DMS79 treated with DMSO at 0.1 percent for 48 hours (cell line): ENCODE measurements at regions not wholly inside any gene's neighbourhood (a gene's known extent, or its start where the extent isn't known, plus 50 kb on each side); places are given as distances from the start of the nearest gene placed in this dataset.
"Not testable (repeated sequence)": the region's sequence is repeated elsewhere in the genome, so short reads cannot be mapped to it uniquely, and the experiment has no call there.

Experiments
- DNase-seq: peaks from one replicate; lab custom pipeline; 2025; lab: John Stamatoyannopoulos, UW

DNA sequence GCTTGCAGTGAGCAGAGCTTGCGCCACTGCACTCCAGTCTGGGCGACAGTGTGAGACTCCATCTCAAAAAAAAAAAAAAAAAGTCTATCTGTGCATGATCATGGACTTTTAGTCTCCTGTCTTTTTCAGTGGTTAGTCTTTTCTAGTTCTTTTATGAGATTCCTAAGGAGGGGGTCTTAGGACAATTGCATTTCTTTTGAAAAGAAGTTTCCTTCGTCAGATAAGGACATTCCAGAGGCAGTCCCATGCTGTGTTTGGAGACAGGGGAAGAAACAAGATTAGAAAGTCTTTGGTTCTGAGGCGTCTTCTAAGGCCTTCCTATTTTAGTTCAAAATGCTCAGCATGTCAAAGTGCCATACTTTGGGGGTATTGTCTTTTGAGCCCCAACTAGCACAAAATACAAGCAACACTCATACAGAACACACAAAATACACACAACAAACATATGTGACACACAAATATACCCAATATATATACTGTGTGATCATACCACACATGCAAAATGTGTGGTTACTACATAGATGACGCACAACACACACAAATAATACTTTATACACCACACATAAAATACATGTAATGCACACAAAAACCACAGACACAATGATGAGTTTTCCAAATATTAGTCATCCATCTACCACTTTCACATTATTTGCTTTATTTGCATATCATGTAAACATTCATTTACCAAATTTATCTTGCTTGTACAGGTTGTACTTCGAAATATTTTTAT is 394.5 kb downstream of the SPATA31D1 start:
- DNase-seq = no peak

DNA sequence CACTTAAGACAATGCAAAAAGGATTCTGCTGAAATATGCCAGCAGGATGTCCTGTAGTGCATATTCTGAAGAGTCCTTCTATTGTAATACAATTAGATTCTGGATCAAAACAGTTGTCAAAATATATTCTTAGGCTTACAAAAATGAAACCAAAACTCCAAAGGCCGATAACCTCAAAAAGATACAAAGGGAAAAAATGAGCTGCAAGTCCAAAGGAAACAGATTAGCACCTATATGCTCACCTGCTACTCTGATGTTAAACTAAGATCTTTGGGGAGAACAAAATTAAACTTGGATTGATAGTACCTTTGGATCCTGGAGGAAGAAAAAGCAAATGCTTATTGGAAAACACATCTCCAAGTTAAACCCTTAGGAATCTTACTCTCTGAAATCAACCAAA is 397.1 kb downstream of the SPATA31D1 start:
- DNase-seq = no peak

DNA sequence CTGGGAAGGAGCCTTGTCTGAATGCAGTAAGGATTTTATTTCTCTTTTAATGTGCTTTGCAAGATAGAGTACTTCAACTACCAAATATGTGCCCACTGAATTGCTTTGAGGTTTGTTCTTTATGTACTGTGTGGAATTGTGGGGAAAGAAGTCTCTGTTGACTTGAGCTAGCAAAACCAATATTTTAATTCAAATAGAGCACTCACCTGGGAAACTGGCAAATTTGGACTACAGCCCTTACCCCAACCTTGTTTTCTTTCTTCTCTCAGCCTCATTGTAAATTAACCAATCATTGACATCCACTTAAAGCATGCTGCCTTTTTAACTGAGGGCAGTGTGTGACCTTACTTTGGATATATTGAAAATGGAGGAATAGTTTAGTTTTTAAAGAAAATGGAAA is 409.0 kb downstream of the SPATA31D1 start:
- DNase-seq = no peak

DNA sequence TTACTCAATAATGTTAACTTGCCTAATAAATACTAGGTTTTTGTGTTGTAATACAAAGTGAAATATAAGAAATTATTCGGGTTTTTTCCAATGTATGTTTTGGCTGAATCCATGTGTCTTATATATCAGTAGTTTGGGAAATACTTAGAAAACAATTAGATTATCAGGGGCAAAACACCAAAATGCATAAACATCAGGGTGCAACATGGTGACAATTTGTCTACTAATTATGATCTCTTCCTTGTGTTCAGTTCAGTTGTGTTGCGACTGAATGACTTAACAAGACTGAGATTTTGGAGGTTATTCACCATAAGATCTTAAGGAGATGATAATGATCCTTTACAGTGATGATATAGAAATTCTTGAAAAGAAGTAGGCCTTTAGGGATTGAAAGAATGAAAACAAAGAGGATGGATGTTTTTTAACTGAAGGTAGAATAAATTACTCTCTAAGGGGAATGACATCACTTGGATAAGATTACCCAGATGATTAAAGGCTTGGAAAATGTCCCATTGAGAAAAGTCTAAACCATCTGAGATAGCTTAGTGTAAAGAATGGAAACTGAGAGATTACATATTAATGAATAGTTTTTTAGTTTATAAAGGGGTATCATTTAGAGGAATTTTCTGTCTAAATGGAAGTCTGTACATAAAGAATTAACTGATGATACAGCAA is 415.8 kb downstream of the SPATA31D1 start:
- DNase-seq = no peak

DNA sequence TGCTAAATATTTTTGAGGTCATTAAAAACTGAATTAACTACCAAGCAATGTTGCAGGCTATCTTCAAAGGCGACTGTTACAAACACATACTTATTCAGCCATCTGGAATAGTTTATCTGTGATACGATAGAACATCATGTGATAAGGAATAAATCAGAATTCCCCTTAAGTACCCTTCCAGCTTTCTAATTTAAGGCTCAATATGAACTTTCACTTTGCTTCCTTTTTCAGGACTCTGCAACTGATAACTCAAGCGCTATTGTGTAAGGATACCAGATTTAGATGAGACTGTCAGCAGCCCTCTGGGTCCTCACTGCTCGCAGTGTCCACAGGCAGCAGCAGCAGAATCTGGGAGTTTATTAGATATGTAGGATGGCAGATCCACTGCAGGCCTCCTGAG is 416.3 kb downstream of the SPATA31D1 start:
- no peak for DNase-seq

DNA sequence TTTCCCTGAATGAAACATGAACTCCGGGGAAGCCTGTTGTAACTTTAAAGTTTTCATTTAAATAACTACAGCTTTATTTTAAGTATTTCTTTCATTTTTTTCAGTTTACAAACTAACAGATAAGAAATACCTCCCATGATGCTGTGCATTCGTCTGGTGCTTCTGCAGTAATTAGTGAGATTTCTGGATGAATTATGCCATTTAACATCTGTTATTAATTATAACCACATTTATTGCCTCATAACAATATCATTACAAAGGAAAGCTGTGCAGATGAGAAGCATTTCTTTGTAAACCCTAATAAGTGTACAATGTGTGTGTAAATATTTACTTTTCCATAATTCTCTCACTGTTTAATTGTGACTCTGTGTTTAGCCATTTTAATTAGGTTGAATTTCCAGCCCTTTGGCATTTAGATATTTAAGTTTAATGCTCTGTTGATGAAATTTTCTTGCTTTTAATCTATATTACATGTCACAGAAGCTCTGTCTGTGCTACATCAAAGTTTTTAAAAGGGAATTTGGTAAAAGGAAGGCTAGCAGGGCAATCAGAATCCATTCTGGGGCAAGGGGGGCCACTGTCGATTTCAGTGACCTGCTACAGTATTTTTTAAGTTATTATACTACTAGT is 418.0 kb downstream of the SPATA31D1 start:
- DNase-seq = no peak

DNA sequence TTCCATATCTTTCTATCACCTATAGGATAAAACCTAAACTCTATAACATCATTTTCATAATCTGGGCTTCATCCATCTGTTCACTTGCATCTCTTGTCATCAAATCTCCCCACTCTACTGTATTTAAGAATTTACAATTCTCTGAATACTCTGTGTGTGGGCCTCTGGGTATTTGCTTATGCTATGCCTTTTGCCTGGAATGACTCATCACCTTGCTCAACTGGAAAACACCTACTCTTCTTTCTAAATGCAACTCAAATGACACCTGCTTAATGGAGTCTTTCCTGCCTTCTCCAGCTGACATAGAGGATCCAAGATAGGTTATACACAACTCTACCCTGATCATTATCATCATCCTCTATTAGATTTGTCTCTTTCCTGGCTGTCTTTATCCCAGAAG is 421.7 kb downstream of the SPATA31D1 start:
- no peak for DNase-seq

DNA sequence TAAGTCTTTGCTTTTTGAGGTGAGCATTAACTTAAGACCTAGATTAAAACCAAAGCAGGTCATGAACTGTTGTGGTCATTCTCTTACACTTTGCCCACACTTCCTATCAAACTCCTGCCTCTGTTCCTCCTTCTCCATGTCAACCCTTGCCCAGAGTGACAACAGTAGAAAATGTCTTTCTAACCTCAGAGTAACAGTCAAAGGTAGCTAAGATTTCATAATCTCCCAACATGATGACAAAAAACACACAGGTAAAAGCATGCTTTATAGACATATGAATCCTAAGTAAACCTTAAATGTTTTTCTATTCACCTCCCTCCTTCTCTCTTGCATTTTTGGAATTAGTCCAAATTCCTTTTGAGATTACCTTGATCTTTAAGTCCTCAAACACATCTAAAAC is 422.3 kb downstream of the SPATA31D1 start:
- no peak for DNase-seq

DNA sequence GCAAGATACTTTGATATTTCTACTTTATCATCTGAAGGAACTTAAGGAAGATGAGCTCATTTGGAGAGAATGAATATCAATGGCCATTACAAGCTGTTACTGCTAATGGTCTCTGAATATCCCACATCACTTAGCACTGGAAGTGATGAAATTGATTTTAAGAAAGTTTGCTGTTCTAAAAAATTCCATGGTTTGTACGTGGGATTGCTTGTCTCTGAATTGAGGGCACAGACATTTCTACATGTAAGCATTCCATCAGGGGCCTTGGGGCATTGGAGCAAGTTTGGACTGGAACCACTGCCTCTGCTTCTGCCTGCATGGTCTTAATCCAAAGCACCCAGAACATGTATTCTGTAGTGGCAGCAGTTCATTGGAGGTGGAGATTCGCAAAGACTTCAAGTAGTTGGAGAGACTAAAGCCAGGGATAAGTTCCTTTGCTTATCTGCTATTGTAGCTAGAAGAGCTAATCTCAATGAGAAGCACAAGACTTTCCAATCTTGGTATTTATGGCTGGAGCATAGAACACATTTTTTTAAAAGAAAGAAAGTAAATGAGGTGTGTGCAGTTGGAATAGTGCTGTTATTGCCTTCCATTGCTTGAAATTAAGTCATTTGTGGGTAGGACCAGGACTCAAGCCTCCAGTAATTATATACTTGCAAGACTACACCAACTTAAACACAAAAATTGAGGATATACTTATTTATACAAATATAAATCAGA is 424.2 kb downstream of the SPATA31D1 start:
- DNase-seq = no peak

DNA sequence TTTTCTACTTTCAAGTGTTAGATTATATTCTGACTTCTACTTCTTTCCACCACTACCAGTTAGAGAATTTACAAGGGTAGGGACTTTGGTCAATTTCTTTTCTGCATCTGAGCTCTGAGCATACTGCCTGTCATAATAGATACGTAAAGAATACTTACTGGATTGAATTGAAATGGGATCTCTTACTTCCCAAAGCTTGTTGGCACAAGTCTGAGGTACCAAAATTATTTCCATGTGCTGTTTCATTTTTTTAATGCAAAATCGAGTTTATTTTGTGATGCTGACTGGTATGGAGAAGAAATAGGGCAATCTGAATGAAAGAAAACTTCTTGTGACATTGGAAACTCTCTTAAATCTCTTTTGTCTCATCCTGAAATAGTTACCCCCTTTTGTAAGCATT is 428.9 kb downstream of the SPATA31D1 start:
- DNase-seq = no peak

DNA sequence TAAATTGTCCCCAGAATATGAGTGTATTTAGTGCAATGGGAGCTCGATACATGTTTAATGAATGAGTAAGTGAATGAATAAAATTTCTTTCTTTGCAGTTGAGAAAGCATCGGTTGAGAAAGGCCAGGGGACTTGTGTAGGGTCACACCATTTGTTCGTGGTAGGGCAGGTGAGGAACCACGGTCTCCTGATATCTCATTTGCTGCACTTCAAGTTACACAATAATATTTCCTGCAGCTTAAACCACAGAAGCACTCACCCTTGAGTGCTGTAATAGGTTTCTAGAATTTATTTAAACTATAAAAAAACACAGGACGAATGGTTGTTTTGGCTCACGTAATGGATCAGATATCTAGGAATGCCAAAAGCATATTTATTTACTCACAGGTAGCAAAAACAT is 429.8 kb downstream of the SPATA31D1 start:
- peak; percentile 36 for DNase-seq

DNA sequence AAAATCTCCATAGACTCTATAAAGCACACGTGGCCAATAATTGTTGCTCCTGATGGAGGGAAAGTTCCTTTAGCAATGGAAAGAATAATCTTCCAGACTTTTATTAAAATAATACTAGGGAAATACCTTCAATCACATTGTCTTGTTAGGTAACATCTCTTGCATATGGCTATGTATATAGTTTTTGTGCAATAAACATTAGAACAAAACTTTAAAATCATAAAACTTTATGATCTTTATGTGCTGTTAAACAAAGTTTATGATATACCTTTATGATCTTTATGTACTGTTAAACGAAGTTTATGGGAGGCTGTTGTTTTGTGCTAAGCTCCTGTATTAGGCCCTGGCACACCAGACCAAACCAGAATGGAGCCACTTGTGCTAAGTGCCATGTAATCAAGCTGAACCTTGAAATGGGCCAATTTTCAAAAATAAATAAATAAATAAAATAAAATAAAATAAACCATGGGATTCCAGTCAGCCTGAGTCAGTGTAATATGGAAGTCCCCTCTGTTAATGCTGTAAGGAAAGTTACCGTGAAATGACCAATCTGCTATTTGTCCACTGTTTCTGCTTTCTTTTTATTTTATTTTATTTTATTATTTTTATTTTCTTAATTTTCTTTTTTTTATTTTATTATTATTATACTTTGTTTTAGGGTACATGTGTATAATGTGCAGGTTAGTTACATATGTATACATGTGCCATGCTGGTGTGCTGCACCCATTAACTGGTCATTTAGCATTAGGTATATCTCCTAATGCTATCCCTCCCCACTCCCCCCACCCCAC is 431.3 kb downstream of the SPATA31D1 start:
- no peak for DNase-seq

DNA sequence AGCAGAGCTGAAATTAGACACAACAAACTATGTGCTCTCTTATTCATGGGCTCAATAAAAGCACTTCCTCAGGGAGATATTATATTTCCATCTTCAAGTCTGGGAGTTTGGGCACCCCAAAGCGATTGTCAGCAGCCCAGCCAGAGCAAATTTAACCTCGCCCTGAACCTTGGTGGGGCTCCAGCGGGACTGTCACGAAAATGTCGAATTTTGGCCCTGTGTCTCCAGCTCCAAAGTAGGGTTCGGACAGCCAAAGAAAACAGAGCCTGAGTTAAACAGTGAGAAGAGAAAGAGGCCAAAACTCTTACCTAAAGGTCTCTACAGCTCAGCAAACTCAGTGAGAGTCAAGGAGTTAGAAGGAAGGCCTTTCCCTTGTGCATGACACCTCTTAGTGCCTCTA is 432.9 kb downstream of the SPATA31D1 start:
- DNase-seq = no peak

DNA sequence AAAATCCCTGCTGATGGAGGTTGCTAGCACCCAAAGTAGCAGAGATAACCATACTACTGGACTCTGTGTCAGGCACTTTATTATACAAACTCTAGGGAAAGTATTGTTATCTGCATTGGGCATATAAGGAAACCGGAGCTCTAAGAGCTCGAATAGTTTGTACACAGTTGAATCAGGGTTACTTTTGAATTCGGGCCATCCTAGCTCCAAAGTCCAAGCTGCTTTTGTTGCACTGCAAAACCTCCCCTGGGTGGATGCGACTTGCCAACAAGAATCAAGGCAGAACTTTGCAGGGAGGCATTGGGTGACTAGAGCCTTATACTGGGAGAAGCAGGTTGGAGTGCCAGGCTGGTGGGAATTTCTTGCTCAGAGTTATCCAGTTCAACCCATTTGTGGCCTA is 435.1 kb downstream of the SPATA31D1 start:
- no peak for DNase-seq

DNA sequence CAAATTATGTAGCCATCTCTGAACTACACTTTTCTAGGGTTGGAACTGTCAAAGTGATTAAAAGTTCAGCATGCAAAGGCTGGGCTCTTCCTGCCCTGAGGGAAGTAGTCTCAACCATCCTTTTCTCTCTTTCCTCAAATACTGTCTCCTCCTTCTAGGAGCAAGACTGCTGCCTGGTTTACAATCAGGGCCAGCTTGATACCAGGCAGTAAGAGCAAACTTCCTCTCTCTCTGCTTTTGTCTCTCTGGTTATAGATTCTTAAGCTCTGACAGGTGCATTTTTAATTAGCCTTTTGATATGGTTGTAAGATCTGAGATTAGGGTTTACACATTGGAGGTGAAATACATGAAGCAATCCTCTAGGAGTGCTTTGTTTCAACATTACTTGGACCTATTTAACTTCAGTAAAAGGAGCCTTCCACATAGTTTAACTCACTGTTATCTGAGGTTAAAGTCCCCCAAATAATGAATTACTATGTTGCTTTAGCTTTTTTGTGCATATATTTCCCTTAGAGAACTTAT is 436.1 kb downstream of the SPATA31D1 start:
- no peak for DNase-seq

DNA sequence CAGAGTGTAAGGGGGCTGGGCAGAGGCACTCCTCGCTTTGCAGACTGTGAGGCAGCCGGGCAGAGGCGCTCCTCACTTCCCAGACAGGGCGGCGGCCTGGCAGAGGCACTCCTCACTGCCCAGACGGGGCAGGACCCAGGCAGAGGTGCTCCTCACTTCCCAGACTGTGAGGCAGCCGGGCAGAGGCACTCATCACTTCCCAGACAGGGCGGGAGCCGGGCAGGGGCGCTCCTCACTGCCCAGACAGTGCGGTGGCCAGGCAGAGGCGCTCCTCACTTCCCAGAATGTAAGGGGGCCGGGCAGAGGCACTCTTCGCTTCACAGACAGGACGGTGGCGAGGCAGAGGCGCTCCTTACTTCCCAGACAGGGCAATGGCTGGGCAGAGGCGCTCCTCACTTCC is 442.5 kb downstream of the SPATA31D1 start:
- DNase-seq = no peak

DNA sequence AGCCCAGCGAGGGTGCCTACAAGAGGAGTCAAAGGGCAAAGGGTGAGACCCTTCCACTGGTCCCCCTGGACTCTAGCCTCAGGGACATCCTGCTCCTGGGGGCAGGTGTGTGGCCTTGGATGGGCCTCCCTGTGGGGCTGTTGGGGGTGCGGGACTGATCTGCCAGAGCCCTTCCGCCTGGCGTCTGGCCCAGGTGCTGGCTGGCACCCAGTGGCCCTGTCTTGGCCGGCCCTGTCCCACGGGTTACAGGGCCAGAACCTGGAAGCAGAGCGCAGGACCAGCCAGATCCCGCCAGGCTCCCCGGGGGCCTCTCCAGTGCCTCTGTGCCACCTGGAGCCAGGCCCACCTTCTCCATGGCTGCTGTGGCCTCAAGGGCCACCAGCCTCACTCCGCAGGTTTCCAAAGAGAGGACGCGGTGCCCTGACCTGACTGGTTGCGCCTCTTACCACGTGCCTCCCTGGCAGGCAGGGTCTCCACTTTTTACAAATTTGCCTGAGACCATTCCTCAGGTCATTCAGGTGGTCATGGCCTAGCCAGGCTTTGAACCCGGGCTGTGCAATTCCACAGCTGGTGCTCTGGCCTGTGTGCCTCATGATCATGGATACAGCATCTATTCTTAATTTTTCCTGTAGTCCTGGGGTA is 444.8 kb downstream of the SPATA31D1 start:
- DNase-seq = not testable (repeated sequence)

DNA sequence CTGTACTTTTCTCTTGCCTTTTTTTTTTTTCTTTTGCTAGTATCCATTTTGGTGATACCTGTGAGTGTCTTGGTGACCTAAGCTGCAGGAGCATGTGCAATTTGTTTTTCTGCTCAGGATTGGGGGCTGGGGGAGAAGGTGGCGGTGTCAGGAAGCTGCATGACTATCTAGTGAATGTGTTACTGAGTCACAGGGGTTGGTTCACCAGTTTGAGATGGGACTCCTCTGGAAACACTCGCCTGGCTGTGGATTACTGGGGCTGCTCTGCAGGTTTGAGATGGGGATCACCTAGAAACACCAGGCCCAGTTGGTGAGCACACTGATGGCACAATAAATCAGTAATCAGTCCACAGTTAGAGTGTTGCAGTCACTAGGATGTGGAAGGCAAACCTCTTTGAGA is 447.9 kb downstream of the SPATA31D1 start:
- DNase-seq = no peak

DNA sequence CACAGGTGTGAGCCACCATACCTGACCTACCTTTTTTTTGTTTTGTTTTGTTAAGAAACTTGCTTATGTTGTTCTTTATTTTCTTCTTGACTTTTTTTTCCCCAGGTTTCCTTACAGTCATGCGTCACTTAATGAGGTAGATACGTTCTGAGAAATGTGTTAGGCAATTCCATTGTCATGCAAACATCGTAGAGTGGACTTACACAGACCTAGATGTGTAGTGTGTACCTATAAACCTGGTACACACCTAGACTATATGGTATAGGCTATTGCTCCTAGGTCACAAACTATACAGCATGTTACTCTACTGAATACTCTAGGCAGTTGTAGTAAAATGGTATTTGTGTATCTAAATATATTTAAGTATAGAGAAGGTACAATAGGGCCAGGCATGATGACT is 448.6 kb downstream of the SPATA31D1 start:
- DNase-seq = not testable (repeated sequence)

DNA sequence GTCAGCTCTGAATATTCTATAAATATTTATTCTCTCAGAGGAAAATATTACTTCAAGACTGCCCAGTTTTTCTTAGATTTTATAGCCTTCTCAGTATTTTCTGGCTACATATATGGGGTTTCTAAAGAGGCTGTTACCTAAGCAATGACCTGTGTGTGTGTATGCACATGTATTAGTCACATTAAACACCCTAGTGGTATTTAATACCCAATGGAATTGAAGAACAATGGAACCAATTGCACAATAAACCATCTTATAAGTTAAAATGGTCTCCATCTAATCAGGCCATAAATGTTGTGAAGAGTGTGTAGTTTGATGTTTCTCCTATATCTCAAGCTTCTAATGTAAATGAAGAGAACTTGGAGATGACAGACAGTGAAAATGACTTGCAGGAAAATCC is 450.0 kb downstream of the SPATA31D1 start:
- no peak for DNase-seq

DNA sequence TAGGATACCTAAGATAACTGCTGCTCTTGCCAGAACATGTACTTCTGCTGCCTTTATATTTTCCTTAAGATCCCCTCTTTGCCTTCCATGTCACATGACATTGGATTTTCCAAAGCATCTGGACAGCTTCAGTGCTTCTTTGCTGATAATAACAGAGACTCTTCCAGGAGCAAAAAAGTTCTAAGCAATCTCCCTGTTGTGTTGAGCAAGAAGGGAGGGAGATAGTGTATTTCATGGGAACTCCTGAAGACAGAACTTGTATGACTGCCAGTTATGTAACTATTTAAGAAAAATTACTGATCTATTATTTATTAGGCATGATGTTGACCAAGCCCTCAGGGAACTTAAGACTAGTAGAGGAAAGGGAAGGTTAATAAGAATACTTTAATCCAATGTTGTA is 454.7 kb downstream of the SPATA31D1 start:
- no peak for DNase-seq
